ENCODE measurements at regions not wholly inside any gene's neighbourhood (a gene's known extent, or its start where the extent isn't known, plus 50 kb on each side); places are given as distances from the start of the nearest gene placed in this dataset.
"Not testable (repeated sequence)": the region's sequence is repeated elsewhere in the genome, so short reads cannot be mapped to it uniquely, and the experiment has no call there.

DNA sequence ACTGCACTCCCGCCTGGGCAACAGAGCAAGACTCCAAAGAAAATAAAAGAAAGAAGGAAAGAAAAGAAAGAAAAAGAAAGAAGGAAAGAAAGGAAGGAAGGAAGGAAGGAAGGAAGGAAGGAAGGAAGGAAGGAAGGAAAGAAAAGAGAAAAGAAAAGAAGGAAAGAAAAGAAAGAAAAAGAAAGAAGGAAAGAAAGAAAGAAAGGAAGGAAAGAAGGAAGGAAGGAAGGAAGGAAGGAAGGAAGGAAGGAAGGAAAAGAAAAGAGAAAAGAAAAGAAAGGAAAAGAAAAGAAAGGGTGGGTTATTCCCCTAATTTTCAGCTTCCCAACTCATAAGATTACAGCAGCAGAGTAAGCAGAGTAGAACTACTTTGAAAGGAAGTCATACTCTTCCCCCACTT lies 64.4 kb downstream of the TMEM200C start:
- H3K9me3 Mint-ChIP-seq; H3K9me3 ChIP-seq (ENCODE audit: control insufficient read depth in 1 of 2, insufficient read depth in 1 of 2, low read length in 2 of 2); H3K36me3 ChIP-seq (ENCODE audit: insufficient read depth, low read length); H3K4me1 ChIP-seq (ENCODE audit: insufficient read depth, low read length); H3K27ac ChIP-seq (ENCODE audit: low read depth in 1 of 2, low read length in 2 of 2); H3K4me3 Mint-ChIP-seq; ATAC-seq (ENCODE audit: poor library complexity); POLR2A ChIA-PET; H3K27ac Mint-ChIP-seq; H3K4me1 Mint-ChIP-seq (ENCODE audit: low read depth); H3K4me3 ChIP-seq (ENCODE audit: low read length); H3K36me3 Mint-ChIP-seq (ENCODE audit: low read depth); DNase-seq; intact Hi-C loops (cut with DNase I, micrococcal nuclease); H3K27me3 ChIP-seq (ENCODE audit: control insufficient read depth in 1 of 2, insufficient read depth in 2 of 2, low read length in 2 of 2); CTCF ChIA-PET: not testable (repeated sequence)
- H3K27me3 Mint-ChIP-seq: peaks cover 17% of the 10 kb centered on the region

DNA sequence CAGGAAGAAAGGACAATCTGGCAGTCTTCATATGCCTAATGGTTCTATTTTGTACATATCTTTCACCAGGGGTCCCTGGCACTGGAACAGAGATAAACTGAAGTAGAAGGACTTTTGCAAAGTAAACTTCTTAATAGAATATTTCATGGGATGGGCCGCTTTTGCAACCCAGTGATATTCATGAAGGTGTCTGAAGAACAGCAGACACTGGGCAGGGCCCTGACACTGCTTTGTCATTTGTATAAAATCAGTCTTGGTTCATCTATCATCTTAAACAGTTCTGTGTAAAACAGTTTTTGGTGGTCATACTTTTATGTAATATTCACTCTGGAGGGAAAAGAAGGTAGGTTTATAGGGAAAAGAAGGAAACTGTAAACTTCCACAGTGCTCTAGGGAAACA lies 66.4 kb downstream of the TMEM200C start:
- Histone ChIP-seq H3K9me3 (ENCODE audit: control insufficient read depth in 1 of 2, insufficient read depth in 1 of 2, low read length in 2 of 2) (peaks cover 0 to 9% of the 10 kb centered on the region in 2 experiments), H3K27ac (ENCODE audit: low read depth in 1 of 2, low read length in 2 of 2) (no peak overlapping the region), H3K36me3 (ENCODE audit: insufficient read depth, low read length) (no peaks in the 10 kb centered on the region), H3K4me3 (ENCODE audit: low read length) (no peak overlapping the region), H3K27me3 (ENCODE audit: control insufficient read depth in 1 of 2, insufficient read depth in 2 of 2, low read length in 2 of 2) (peaks cover 0 to 5% of the 10 kb centered on the region in 2 experiments), H3K4me1 (ENCODE audit: insufficient read depth, low read length) (no peaks in the 10 kb centered on the region)
- H3K4me1 Mint-ChIP-seq (ENCODE audit: low read depth): no peaks in the 10 kb centered on the region
- H3K36me3 Mint-ChIP-seq (ENCODE audit: low read depth): no peaks in the 10 kb centered on the region
- no peak overlapping the region for H3K4me3 Mint-ChIP-seq
- POLR2A ChIA-PET: no interaction called here
- TF ChIP-seq, protein P1, sequence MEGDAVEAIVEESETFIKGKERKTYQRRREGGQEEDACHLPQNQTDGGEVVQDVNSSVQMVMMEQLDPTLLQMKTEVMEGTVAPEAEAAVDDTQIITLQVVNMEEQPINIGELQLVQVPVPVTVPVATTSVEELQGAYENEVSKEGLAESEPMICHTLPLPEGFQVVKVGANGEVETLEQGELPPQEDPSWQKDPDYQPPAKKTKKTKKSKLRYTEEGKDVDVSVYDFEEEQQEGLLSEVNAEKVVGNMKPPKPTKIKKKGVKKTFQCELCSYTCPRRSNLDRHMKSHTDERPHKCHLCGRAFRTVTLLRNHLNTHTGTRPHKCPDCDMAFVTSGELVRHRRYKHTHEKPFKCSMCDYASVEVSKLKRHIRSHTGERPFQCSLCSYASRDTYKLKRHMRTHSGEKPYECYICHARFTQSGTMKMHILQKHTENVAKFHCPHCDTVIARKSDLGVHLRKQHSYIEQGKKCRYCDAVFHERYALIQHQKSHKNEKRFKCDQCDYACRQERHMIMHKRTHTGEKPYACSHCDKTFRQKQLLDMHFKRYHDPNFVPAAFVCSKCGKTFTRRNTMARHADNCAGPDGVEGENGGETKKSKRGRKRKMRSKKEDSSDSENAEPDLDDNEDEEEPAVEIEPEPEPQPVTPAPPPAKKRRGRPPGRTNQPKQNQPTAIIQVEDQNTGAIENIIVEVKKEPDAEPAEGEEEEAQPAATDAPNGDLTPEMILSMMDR (IDR thresholded peaks at IDR 0.05): no peak
- CTCF ChIA-PET: no interaction called here
- peaks cover 23% of the 10 kb centered on the region for H3K27me3 Mint-ChIP-seq
- no peak for DNase-seq
- no peaks in the 10 kb centered on the region for H3K9me3 Mint-ChIP-seq
- intact Hi-C loops (cut with DNase I, micrococcal nuclease): no loop called here
- H3K27ac Mint-ChIP-seq: no peak overlapping the region
- ATAC-seq (ENCODE audit: poor library complexity): no peak

DNA sequence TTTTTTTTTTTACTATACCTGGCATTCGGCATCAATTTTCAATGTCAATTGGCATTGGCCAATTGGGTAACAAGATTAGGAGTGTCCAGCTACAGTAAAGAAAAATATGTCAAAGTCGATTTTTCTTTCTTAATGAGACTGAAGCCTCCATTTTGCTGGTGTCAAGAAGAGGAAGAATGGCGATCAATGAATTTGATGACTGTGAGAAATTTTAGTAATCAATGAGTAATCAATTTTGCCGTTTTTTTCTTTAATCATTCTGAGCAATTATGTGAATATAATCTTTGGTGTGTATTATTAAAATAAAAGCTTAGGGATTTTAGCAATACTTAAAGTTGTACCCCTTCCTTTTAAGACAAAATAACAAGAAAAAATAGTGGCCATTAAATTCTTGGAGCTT lies 69.7 kb downstream of the TMEM200C start:
- Mint-ChIP-seq H3K4me3 (no peak overlapping the region), H3K4me1 (ENCODE audit: low read depth) (no peaks in the 10 kb centered on the region), H3K36me3 (ENCODE audit: low read depth) (no peaks in the 10 kb centered on the region), H3K27me3 (peaks cover 21% of the 10 kb centered on the region), H3K27ac (no peak overlapping the region), H3K9me3 (no peaks in the 10 kb centered on the region)
- TF ChIP-seq, protein P1 (IDR thresholded peaks at IDR 0.05): no peak
- intact Hi-C loops (cut with DNase I, micrococcal nuclease): no loop called here
- CTCF ChIA-PET: no interaction called here
- no peaks in the 10 kb centered on the region for H3K36me3 ChIP-seq (ENCODE audit: insufficient read depth, low read length)
- ATAC-seq (ENCODE audit: poor library complexity) (no peak), DNase-seq (no peak)
- H3K4me3 ChIP-seq (ENCODE audit: low read length): no peak overlapping the region
- peaks cover 0 to 3% of the 10 kb centered on the region in 2 experiments for H3K9me3 ChIP-seq (ENCODE audit: control insufficient read depth in 1 of 2, insufficient read depth in 1 of 2, low read length in 2 of 2)
- peaks cover 0 to 5% of the 10 kb centered on the region in 2 experiments for H3K27me3 ChIP-seq (ENCODE audit: control insufficient read depth in 1 of 2, insufficient read depth in 2 of 2, low read length in 2 of 2)
- no peak overlapping the region for H3K27ac ChIP-seq (ENCODE audit: low read depth in 1 of 2, low read length in 2 of 2)
- no peaks in the 10 kb centered on the region for H3K4me1 ChIP-seq (ENCODE audit: insufficient read depth, low read length)
- POLR2A ChIA-PET: no interaction called here

DNA sequence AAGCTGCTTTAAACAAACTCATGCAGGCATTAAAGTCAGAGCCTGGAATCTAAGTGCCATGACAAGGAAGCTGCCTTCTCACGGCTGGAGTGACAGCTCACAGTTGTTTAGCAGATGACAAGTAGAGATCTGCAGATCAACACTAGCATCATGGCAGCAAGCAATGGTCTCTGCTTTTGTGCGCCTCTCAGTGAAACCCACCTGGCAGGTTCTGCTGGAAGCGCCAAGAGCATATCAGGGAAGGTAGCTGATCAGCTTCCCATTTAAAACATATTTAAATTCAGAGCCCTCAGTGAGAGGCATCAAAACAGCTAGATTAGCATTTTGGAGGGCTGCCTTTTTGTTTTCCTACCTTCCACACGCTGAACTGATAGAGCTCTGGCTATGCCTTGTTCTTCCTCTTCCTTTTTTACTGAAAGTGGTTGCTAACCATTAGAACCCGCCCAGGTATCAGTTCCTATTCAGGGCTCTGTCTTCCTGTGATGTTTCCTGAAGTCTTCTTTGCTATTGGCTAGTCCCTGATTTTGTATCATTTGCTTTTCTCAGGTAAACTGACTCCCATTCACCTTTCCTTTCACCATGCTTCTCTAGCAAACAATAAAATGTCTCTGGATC lies 70.8 kb downstream of the TMEM200C start:
- Mint-ChIP-seq H3K4me3 (no peak overlapping the region), H3K27me3 (peaks cover 21% of the 10 kb centered on the region), H3K36me3 (ENCODE audit: low read depth) (no peaks in the 10 kb centered on the region), H3K9me3 (no peaks in the 10 kb centered on the region), H3K4me1 (ENCODE audit: low read depth) (no peaks in the 10 kb centered on the region), H3K27ac (no peak overlapping the region)
- ATAC-seq (ENCODE audit: poor library complexity) (no peak), DNase-seq (no peak)
- intact Hi-C loops (cut with DNase I, micrococcal nuclease): no loop called here
- Histone ChIP-seq H3K4me3 (ENCODE audit: low read length) (no peak overlapping the region), H3K27me3 (ENCODE audit: control insufficient read depth in 1 of 2, insufficient read depth in 2 of 2, low read length in 2 of 2) (peaks cover 0 to 5% of the 10 kb centered on the region in 2 experiments), H3K36me3 (ENCODE audit: insufficient read depth, low read length) (no peaks in the 10 kb centered on the region), H3K27ac (ENCODE audit: low read depth in 1 of 2, low read length in 2 of 2) (no peak overlapping the region), H3K9me3 (ENCODE audit: control insufficient read depth in 1 of 2, insufficient read depth in 1 of 2, low read length in 2 of 2) (no peaks in the 10 kb centered on the region), H3K4me1 (ENCODE audit: insufficient read depth, low read length) (no peaks in the 10 kb centered on the region)
- POLR2A ChIA-PET: no interaction called here
- CTCF ChIA-PET: no interaction called here
- TF ChIP-seq, protein P1 (IDR thresholded peaks at IDR 0.05): no peak
